ENCODE measurements at regions not wholly inside any gene's neighbourhood (a gene's known extent, or its start where the extent isn't known, plus 50 kb on each side); places are given as distances from the start of the nearest gene placed in this dataset.

- TF ChIP-seq SP2 (IDR thresholded peaks at IDR 0.05; ENCODE audit: low read length), result no peak
Observed at GRCh38 chr6:103114582-103114981, 1721.1 kb downstream of the GRIK2 start (continued).

- H2BK5ac ChIP-seq (ENCODE audit: low read depth, low read length), result no peak overlapping the region
- 89% methylated on average over 1 of the region's 1 CpG; no CpG with 5 or more reads in 1 of the 2 experiments for WGBS, 2 experiments (ENCODE audit: extremely low coverage in 1 of 2, insufficient coverage in 1 of 2, insufficient read length in 1 of 2, insufficient replicate concordance in 2 of 2, low coverage in 1 of 2, low lambda C conversion rate in 2 of 2, missing lambda C conversion rate in 1 of 2)
- no peak overlapping the region for H4K91ac ChIP-seq (replicated peaks; ENCODE audit: insufficient read length, low read length)
- H2BK20ac ChIP-seq (ENCODE audit: low read length), result no peak overlapping the region
- no peak for FAIRE-seq
- no peaks in the 10 kb centered on the region for H3K4me1 ChIP-seq (replicated peaks in 1 of 4; ENCODE audit: control insufficient read depth in 3 of 4, insufficient read depth in 4 of 4, low read length in 3 of 4)
- no peak overlapping the region for H2BK12ac ChIP-seq (ENCODE audit: low read depth, low read length)
- no peak overlapping the region for H2AK5ac ChIP-seq (ENCODE audit: low read depth, low read length)
- H3K79me1 ChIP-seq (ENCODE audit: low read depth, low read length), result no peaks in the 10 kb centered on the region
- no peak for TF ChIP-seq JUN (IDR thresholded peaks at IDR 0.05; ENCODE audit: low read depth, low read length)
- no peak for TF ChIP-seq BCL11A (IDR thresholded peaks at IDR 0.05; ENCODE audit: low read depth in 2 of 2, low read length in 2 of 2)
- no peak for TF ChIP-seq KDM1A (IDR thresholded peaks at IDR 0.05; ENCODE audit: borderline replicate concordance, low read length)
- TF ChIP-seq BACH1 (IDR thresholded peaks at IDR 0.05; ENCODE audit: low read length), result no peak
- no peak for TF ChIP-seq TAF7 (optimal IDR thresholded peaks at IDR 0.05; ENCODE audit: borderline replicate concordance, low read depth, low read length)
- no peak for TF ChIP-seq CBX8 (IDR thresholded peaks at IDR 0.05; ENCODE audit: borderline replicate concordance, low read depth, low read length)
- TF ChIP-seq KDM5A (IDR thresholded peaks at IDR 0.05; ENCODE audit: low read length), result no peak
- H3K9ac ChIP-seq (replicated peaks in 1 of 4; ENCODE audit: extremely low read depth in 1 of 4, low read depth in 3 of 4, low read length in 3 of 4), result no peak overlapping the region
- no peak overlapping the region for H2AFZ ChIP-seq (ENCODE audit: low read length)
- no peaks in the 10 kb centered on the region for H3K27me3 ChIP-seq (replicated peaks in 1 of 4; ENCODE audit: control insufficient read depth in 3 of 4, extremely low read depth in 1 of 4, insufficient read depth in 3 of 4, low read length in 3 of 4)
- no peak for DNase-seq (ENCODE audit: low read depth in 1 of 2, low spot score in 2 of 2)
- no peak overlapping the region for H2BK120ac ChIP-seq (replicated peaks; ENCODE audit: low read depth, low read length)
- no peak overlapping the region for H3K4me3 ChIP-seq (ENCODE audit: extremely low read depth in 1 of 4, insufficient read depth in 2 of 4, low read depth in 3 of 4, low read length in 4 of 4)
- no peak overlapping the region for H3K27ac ChIP-seq (ENCODE audit: low read depth, low read length)
- no peak overlapping the region for H2BK15ac ChIP-seq (ENCODE audit: low read length)
- H3K14ac ChIP-seq (ENCODE audit: insufficient read length), result no peak overlapping the region
- no peaks in the 10 kb centered on the region for H3K23me2 ChIP-seq (ENCODE audit: low read depth, low read length)
- POLR2A ChIA-PET (ENCODE audit: partially characterized antibody), result no interaction called here
- H3K9me3 ChIP-seq (ENCODE audit: insufficient read depth in 2 of 2, low read depth in 1 of 2, low read length in 1 of 2), result no peaks in the 10 kb centered on the region
- no peak overlapping the region for H3K4me2 ChIP-seq (ENCODE audit: insufficient read depth in 1 of 2, low read depth in 2 of 2, low read length in 2 of 2)
- no peaks in the 10 kb centered on the region; a peak in 1 of 8 replicates for H3K36me3 ChIP-seq (ENCODE audit: control insufficient read depth in 2 of 4, insufficient read depth in 4 of 4, low read length in 3 of 4)
- H3K56ac ChIP-seq (replicated peaks; ENCODE audit: insufficient read length, low read depth, low read length), result no peak overlapping the region
- no peak overlapping the region for H3K4ac ChIP-seq (replicated peaks; ENCODE audit: insufficient read length, low read depth, low read length)
- H4K20me1 ChIP-seq (replicated peaks in 1 of 2; ENCODE audit: control insufficient read depth in 1 of 2, insufficient read depth in 2 of 2, low read length in 2 of 2), result no peaks in the 10 kb centered on the region
- H3K18ac ChIP-seq (ENCODE audit: extremely low read depth, low read length), result no peak overlapping the region
- no peak overlapping the region for H4K5ac ChIP-seq (ENCODE audit: insufficient read length, low read depth, low read length)
- H3K23ac ChIP-seq (ENCODE audit: insufficient read length), result no peak overlapping the region
- CTCF ChIA-PET (ENCODE audit: partially characterized antibody), result interaction anchor here (0.6 to 1.4 kb wide), 2 partner anchors 8 to 11 kb away, joined by 3 to 6 read pairs; no protein-coding TSS in a partner anchor
- no peak overlapping the region for H4K8ac ChIP-seq (ENCODE audit: extremely low read depth, insufficient read depth, low read length)
- no peaks in the 10 kb centered on the region for H3K79me2 ChIP-seq (ENCODE audit: control insufficient read depth in 1 of 2, insufficient read depth in 2 of 2, low read length in 2 of 2)
Observed at GRCh38 chr6:103113416-103113815, 1719.9 kb downstream of the GRIK2 start.

Data from H1 (cell line).